GM18499 (cell line): ENCODE measurements at regions not wholly inside any gene's neighbourhood (a gene's known extent, or its start where the extent isn't known, plus 50 kb on each side); places are given as distances from the start of the nearest gene placed in this dataset.

Experiments used
- ATAC-seq: cut with Tn5 transposase; IDR thresholded peaks from one replicate; pipeline ENCODE4 v1.9.1; 2021; ENCODE audit warnings: moderate number of reproducible peaks; ENCODE audit not compliant: insufficient read depth, unreplicated experiment

DNA sequence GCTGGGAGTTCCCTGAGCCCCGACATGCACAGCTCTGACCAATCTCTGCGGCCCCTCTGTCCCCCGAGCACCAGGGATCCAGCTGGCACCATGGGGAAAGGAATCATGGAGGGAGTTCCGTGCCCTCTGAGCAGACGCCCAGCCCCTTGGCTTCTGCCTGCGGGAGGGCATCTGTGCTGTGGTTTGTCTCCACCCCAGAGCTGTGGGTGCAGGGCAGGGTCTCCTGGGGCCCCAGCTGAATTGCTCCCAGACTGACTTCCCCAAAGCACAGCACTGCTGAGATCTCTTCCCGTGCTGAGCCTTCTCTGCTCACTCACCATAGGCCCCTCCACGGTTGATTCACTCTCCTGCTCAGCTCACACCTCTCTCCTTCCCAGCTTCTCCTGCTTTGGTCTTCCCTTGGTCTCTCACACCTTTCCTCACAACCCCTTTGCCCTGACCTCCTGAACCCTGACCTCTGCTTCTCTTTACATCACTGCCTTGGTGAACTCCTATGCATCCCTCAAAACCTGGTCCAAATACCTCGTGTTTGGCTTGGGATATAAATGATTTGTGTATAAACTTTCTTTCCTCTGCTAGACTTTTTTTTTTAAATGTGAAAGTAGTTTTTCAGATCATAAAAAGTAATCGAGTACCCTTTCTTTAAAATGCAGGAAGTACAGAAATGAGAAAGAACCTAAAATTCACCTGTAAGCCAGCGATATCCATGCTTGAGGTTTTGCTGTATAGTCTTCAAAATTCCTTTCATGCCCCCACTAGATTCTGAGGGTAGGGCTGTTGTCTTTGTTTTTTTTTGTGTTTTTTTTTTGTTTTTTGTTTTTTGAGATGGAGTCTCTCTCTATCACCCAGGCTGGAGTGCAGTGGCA lies 265.3 kb downstream of the SEC14L1 start:
- no peak for ATAC-seq

DNA sequence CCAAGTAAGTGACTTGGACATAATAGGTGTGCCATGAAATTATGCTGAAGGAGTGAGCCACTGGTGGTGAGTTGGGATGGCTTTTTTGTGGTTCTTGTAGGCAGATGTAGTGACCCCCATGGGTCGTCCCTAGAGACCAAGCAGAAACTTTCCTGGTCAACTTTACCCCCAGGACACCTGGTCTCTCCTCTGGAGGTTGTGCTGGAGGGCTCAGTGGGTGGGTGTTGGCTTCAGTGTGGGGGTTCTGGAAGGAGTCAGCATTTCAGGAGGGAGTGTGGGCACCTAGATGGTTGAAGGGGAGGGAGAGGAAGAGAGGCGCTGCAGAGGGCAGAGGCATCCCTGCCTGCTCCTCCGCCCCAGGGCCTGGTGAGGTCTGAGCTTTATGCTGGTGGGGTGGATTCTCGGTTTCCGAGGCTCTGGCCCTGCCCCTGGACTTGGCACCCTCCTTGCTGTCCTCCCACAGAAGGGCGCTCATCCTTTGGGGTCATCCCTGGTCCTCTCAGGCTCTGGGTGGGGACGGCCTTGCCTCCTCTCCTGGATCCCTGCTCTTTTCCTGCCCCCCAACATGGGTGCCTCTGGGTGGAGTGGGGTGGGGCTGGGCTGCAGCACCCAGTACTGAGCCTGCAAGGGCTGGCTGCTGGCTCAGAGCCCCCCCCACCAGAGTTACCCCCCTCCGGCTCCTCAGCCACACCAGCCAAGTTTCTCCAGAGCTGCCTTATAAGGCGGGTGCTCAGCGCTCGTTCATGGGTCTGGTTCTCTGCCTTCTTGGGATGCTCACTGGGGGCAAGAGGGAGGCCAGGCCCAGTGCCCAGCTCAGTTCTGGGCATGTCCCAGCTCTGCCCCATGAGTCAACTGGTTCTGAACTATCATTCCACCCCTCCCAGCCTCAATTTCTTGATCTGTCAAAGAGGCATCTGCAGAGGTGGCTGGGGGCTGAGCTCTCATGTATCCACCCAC lies 266.8 kb downstream of the SEC14L1 start:
- no peak for ATAC-seq

DNA sequence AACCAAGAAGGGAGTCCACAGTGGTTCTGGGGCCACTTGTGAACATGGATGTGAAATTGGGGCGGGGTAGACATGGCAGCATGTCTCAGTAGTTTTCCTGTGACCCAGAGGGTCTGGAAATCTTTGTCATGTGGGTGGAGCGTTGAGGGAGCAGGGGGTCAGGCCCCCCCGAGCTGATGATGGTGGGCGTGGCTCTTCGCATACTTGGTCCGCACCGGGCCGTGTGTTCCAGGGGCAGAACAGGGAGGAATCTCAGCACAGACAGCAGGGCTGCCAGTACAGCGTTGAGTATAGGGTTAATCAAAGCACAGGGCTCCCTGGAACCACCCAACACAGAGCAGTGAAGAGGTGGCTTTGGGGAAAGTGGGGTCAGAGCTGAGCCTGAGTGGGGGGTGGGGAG lies 267.5 kb downstream of the SEC14L1 start:
- ATAC-seq: no peak

- ATAC-seq: no peak
Observed at GRCh38 chr17:77409282-77410161, 268.8 kb downstream of the SEC14L1 start.

- no peak for ATAC-seq
Observed at GRCh38 chr17:77410470-77410869, 269.7 kb downstream of the SEC14L1 start.

DNA sequence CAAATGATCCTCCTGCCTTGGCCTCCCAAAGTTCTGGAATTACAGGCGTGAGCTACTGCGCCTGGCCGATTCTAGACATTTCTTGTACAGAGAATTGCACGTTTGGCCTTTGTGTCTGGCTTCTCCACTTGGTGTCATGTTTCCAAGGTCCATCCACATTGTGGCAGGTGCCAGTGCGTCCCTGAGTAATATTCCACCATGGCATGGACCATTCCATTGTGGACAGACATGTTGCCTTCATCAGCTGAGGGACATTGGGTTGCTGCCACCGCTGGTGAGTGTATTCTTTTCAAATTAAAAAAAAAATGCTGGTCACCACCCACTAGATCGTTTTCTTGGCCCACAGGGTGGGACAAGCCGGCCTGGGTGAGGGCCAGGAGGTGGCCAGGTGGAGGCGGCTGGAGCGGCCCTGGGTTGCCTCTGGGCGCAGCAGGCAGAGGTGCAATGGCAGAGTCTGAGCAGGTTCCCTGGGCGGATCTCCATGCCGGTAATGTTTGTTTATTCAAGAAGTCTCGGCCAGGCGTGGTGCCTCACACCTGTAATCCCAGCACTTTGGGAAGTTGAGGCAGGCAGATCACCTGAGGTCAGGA lies 274.1 kb downstream of the SEC14L1 start:
- no peak for ATAC-seq

DNA sequence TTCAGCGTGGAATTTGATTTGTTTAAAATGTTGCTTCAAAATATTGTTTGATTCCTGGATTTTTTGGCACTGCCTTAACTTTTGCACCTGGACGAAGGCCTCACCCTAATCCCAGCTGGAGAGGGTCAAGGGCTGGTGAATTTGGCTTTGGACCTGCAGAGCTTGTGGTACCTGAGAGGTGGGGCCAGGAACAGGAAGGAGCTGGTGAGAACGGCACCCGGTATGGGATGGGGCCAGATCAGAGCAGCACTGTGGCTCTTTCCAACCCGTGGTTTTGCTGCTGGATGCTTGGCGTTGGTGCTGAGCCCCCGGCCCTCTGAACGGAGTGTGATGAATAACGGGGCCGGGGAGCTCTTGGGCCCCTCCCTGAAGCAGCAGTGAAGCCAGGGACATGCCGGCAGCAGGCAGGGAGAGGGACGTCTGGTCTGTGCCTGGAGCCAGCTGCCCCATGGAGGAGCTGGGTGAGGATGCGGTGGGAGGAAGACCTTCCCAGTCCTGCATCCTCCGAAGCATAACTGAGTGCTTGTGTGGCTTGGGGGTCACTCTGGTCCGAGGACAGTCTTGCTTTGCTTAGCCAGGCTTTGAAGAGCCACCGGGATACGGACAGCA lies 275.4 kb downstream of the SEC14L1 start:
- no peak for ATAC-seq

GRCh38 chr17:77417575-77417974 lies 276.8 kb downstream of the SEC14L1 start:
- no peak for ATAC-seq

DNA sequence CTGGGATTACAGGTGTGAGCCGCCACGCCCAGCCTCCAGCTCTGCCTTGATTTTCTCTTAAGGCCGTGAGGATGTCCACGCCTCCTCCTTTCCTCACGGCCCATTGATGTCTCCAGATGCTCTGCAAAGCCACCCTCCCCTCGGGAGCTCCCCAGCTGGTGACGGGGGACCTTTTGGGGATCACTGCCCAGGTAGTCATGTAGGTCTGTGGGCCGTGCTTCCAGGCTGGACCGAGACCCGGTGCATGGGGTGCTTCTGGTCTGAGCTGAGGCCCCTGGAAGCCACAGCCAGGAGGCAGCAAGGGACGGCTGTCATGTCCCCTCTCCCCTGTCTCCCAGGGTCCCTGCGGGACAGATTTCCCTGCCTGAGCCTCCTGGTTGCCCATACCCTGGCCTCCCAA lies 277.8 kb downstream of the SEC14L1 start:
- no peak for ATAC-seq

DNA sequence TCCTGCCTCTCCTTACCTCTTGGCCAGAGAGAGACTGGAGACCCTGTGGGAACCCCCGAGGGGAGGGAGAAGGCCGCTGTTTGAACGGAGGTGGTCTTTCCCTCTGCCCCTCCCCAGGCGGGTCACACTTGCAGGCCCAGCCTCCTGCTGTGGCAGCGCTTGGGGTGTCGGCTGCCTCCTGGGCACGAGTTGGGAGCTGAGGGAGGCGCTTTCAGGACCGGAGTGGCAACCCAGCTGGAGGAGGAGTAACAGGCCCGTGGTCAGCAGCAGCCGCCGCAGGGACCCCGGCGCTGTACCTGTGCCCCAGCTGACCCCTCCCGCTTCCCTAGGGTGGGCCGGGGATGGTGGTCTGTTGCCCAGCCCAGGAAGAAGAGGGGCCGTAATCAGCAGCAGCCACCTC lies 278.3 kb downstream of the SEC14L1 start:
- ATAC-seq: no peak

GRCh38 chr17:77419547-77420094 lies 278.9 kb downstream of the SEC14L1 start:
- ATAC-seq: no peak

GRCh38 chr17:77420095-77420803 lies 279.5 kb downstream of the SEC14L1 start:
- no peak for ATAC-seq

GRCh38 chr17:77420804-77421629 lies 280.2 kb downstream of the SEC14L1 start:
- no peak for ATAC-seq

DNA sequence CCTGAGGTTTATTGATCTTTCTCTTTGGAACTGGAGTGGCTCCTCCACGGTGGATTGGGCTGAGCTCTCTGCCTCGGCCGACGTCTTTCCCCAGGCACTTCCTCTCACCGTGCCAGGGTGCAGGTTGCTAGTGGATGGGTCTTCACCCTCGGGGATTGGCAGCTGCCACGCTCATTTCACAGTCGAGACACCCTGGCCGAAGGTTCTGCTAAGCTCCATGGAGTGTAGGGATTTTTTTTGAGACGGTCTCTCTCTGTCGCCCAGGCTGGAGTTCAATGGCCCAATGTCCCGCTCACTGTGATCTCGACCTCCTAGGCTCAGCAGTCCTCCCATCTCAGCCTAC lies 280.8 kb downstream of the SEC14L1 start:
- no peak for ATAC-seq

- ATAC-seq: no peak
Observed at GRCh38 chr17:77422104-77422747, 281.5 kb downstream of the SEC14L1 start.

- ATAC-seq: no peak
Observed at GRCh38 chr17:77422748-77423113, 282.0 kb downstream of the SEC14L1 start.
